ENCODE measurements at regions not wholly inside any gene's neighbourhood (a gene's known extent, or its start where the extent isn't known, plus 50 kb on each side); places are given as distances from the start of the nearest gene placed in this dataset.

DNA sequence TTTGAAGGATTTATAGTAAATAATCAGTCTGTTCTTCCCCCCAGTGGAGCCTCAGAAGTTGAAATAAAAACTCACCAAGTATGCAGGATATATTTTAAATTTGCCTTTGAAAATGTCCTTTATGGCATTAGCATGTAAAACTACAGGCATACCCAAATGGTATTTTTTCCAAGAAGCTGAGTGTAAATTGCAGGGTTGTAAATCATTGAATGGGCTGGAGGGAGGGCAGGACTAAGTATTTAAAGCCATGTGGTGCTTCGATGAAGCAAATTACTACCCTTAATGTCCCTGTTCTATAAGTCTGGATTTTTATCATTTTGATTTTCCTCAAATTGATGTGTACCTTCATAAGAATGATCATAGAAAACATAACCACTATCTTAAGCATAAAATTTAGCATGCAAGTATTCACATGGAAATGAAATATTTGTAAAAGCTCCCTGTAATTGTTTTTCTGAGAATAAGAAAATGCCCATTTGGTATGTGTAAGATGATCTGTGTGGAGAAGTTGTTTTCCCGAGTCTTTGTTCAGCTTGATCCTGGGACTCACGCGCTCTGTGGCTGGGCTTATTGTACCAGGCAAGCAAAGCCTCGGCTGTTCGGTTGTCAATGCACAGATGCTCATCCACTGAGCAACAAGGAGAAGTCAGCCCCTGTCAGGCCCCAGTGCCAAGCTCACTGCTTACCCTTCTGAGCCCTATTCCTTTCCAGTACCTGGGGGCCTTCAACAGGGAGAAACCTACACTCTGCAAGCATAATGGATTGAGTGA lies 66.7 kb downstream of the CD164 start:
- in situ Hi-C loops (cut with MboI; ENCODE audit: low pct_unique_long_range_greater_than_20kb, low sequenced_read_pairs) = no loop called here
- DNase-seq = no peak

- DNase-seq = no peak
- in situ Hi-C loops (cut with MboI; ENCODE audit: low pct_unique_long_range_greater_than_20kb, low sequenced_read_pairs) = no loop called here
Measured at GRCh38 chr6:109314313-109314712, 68.0 kb downstream of the CD164 start.

GRCh38 chr6:109313139-109313538 lies 69.1 kb downstream of the CD164 start:
- in situ Hi-C loops (cut with MboI; ENCODE audit: low pct_unique_long_range_greater_than_20kb, low sequenced_read_pairs) = no loop called here
- DNase-seq = no peak

- no peak for DNase-seq
- in situ Hi-C loops (cut with MboI; ENCODE audit: low pct_unique_long_range_greater_than_20kb, low sequenced_read_pairs) = no loop called here
Measured at GRCh38 chr6:109311471-109311870, 70.8 kb downstream of the CD164 start.

GRCh38 chr6:109309917-109310316 lies 72.3 kb downstream of the CD164 start:
- DNase-seq = no peak
- in situ Hi-C loops (cut with MboI; ENCODE audit: low pct_unique_long_range_greater_than_20kb, low sequenced_read_pairs) = no loop called here

DNA sequence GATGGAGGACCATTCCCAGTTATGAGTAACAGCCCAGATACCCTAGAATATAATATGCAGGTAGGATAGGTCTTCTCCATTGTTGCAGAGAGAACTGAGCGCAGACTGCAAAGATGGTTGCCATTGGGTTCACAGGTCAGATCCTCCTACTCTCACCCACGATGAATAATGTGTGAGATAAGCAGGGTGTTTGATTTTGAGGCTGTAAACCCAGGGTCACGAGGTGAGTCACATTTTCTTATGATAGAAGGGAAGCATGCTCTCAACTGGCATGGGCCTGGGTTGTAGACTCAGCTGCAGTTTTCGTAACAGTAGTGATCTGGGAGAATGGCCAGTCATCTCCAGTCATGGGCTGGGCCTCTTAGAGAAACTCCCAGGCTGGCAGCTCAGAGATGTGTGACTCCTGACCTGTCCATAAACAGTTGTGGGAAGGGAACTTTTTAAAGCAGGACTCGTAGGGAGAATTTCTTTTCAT lies 74.2 kb downstream of the CD164 start:
- in situ Hi-C loops (cut with MboI; ENCODE audit: low pct_unique_long_range_greater_than_20kb, low sequenced_read_pairs) = no loop called here
- DNase-seq = no peak

- no peak for DNase-seq
- in situ Hi-C loops (cut with MboI; ENCODE audit: low pct_unique_long_range_greater_than_20kb, low sequenced_read_pairs) = no loop called here
Measured at GRCh38 chr6:109306733-109307132, 75.5 kb downstream of the CD164 start.

- in situ Hi-C loops (cut with MboI; ENCODE audit: low pct_unique_long_range_greater_than_20kb, low sequenced_read_pairs) = no loop called here
Measured at GRCh38 chr6:109305028-109305427, 77.2 kb downstream of the CD164 start.

DNA sequence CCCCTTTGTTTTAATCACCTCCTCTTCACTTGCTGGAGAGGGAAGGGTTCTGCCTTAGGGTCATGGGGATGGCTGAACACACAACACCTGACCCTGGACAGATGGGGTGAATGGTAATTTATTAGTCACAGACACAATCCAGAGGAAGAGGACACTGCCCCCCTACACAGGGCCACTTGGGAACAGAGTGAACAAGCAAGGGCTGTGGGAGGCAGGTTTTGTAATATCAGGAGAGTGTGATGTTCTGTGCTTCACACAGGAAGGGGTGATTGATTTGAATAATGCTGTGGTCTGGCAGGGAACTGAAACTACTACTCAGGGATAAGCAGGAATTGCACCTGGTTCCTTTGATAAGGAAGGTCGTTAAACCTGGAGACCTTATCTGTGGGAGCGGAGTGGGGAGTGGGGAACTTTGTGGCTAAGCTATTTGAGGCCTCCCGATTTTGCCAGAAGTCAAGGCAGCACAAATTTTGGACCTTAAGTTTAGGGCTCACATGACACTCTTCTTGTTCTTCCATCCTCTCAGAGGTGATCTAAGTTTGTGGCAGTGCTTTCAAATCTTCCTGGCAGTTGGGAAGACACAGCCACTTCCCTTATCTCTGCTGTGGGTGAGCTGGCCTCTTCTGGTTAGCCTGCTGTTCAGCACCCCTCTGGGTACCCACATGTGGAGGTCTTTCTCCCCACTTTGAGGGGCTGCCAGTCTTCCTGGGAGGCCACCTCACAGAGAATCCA lies 77.8 kb downstream of the CD164 start:
- peak; percentile 92 for DNase-seq
- in situ Hi-C loops (cut with MboI; ENCODE audit: low pct_unique_long_range_greater_than_20kb, low sequenced_read_pairs) = no loop called here

More at GRCh38 chr6:109305028-109305427, 77.2 kb downstream of the CD164 start:
- DNase-seq = no peak

GRCh38 chr6:109303640-109304283 lies 78.5 kb downstream of the CD164 start:
- DNase-seq = no peak
- in situ Hi-C loops (cut with MboI; ENCODE audit: low pct_unique_long_range_greater_than_20kb, low sequenced_read_pairs) = no loop called here

- no peak for DNase-seq
- in situ Hi-C loops (cut with MboI; ENCODE audit: low pct_unique_long_range_greater_than_20kb, low sequenced_read_pairs) = no loop called here
Measured at GRCh38 chr6:109303164-109303563, 79.1 kb downstream of the CD164 start.

GRCh38 chr6:109302176-109302575 lies 80.1 kb downstream of the CD164 start:
- DNase-seq = no peak
- in situ Hi-C loops (cut with MboI; ENCODE audit: low pct_unique_long_range_greater_than_20kb, low sequenced_read_pairs) = no loop called here

DNA sequence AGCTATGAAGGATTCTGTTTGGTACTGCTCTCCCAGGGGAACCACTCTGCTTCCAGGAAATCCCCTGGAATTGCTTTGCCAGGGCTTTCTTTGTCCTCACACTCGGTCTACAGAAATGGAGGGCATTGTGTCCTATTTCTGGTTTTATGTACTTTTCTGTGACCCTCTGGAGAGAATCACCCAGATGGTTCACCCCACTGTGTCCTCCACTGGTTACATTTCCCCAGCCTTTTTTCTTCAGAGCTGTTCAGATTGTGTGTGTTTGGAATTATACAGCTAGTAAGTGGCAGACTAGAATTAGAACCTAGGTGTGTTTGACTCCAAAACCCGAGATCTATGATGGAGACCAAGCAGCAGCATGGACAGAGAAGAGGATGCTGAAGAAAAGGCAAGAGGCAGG lies 80.8 kb downstream of the CD164 start:
- DNase-seq = no peak
- in situ Hi-C loops (cut with MboI; ENCODE audit: low pct_unique_long_range_greater_than_20kb, low sequenced_read_pairs) = no loop called here

- in situ Hi-C loops (cut with MboI; ENCODE audit: low pct_unique_long_range_greater_than_20kb, low sequenced_read_pairs) = no loop called here
- no peak for DNase-seq
Measured at GRCh38 chr6:109300874-109301273, 81.4 kb downstream of the CD164 start.

GRCh38 chr6:109299776-109300564 lies 82.3 kb downstream of the CD164 start:
- DNase-seq = peak; percentile 81
- in situ Hi-C loops (cut with MboI; ENCODE audit: low pct_unique_long_range_greater_than_20kb, low sequenced_read_pairs) = no loop called here

GRCh38 chr6:109299265-109299607 lies 83.0 kb downstream of the CD164 start:
- DNase-seq = no peak
- in situ Hi-C loops (cut with MboI; ENCODE audit: low pct_unique_long_range_greater_than_20kb, low sequenced_read_pairs) = no loop called here

DNA sequence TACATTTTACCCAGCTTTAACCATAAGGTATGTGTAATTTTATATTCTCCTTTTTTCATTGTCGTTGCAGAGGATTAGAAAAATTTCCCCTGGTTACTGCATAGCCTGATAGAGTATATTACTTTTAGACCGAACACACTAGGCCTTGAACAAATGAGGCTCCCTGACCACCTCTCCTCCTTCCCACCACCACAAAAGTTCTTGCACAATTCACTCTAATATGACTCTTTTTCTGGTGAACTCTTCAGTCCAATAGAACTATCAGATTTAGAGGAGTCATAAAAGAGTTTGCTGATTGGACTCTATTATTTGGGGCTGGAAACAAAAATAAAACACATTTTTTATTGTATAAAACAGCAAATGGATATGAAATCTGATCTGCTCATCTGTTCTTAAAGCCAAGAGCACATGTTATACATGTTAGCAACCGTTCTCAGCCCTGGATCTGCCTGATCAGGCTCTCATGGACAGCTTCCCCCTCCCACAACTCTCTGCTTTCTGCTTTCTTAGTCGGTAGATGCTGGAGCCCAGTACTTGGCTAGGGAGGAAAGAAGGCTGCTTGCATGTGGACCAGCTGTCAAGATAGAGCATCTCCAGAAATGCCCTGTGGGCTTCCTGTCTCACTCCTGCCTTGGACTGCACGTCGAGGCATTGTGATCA lies 83.5 kb downstream of the CD164 start:
- in situ Hi-C loops (cut with MboI; ENCODE audit: low pct_unique_long_range_greater_than_20kb, low sequenced_read_pairs) = no loop called here
- DNase-seq = no peak

- no peak for DNase-seq
- in situ Hi-C loops (cut with MboI; ENCODE audit: low pct_unique_long_range_greater_than_20kb, low sequenced_read_pairs) = no loop called here
Measured at GRCh38 chr6:109297406-109298110, 84.7 kb downstream of the CD164 start.
